ENCODE measurements at regions not wholly inside any gene's neighbourhood (a gene's known extent, or its start where the extent isn't known, plus 50 kb on each side); places are given as distances from the start of the nearest gene placed in this dataset.

- Histone ChIP-seq H3K4me1 (ENCODE audit: control insufficient read depth, insufficient read depth, low read depth, low read length) (no peaks in the 10 kb centered on the region), H2AK5ac (ENCODE audit: low read length, severe bottlenecking) (no peak overlapping the region), H3K18ac (ENCODE audit: low read depth in 1 of 2, low read length in 2 of 2) (no peak overlapping the region), H2BK5ac (ENCODE audit: low read depth, low read length, poor library complexity, severe bottlenecking) (no peak overlapping the region), H3K14ac (ENCODE audit: low read length in 2 of 2) (no peak overlapping the region), H3K9ac (ENCODE audit: low read length) (peak overlapping the region; percentile 67), H2BK12ac (ENCODE audit: low read length in 2 of 2) (no peak overlapping the region), H4K8ac (ENCODE audit: low read length) (no peak overlapping the region), H3K9me3 (ENCODE audit: control insufficient read depth, low read length) (peaks cover 11% of the 10 kb centered on the region), H4K91ac (ENCODE audit: low read length) (no peak overlapping the region), H3K27me3 (ENCODE audit: control insufficient read depth in 1 of 2, insufficient read depth in 1 of 2, low read length in 2 of 2) (no peaks in the 10 kb centered on the region), H2BK15ac (ENCODE audit: low read depth, poor library complexity, severe bottlenecking) (no peak overlapping the region), H2AFZ (ENCODE audit: low read depth, low read length) (no peak overlapping the region), H3K79me1 (replicated peaks; ENCODE audit: low read length, poor library complexity, severe bottlenecking) (no peaks in the 10 kb centered on the region), H3K4me3 (ENCODE audit: insufficient read depth in 1 of 2, low read depth in 1 of 2, low read length in 2 of 2) (peak overlapping the region in 1 of 2 experiments; percentile 54), H2BK120ac (ENCODE audit: low read depth, low read length) (no peak overlapping the region), H3K4me2 (ENCODE audit: low read length, poor library complexity, severe bottlenecking) (no peak overlapping the region), H3K36me3 (ENCODE audit: control insufficient read depth in 1 of 2, insufficient read depth in 2 of 2, low read depth in 1 of 2, low read length in 2 of 2) (no peaks in the 10 kb centered on the region), H3K4ac (ENCODE audit: low read depth in 1 of 2, low read length in 2 of 2) (no peak overlapping the region), H3K27ac (ENCODE audit: low read length, poor library complexity, severe bottlenecking) (peak overlapping the region; percentile 26), H3K23ac (ENCODE audit: low read length in 2 of 2) (no peak overlapping the region)
- no peak for DNase-seq
- WGBS, result 68% methylated on average over 3 of the region's 4 CpGs
Observed at GRCh38 chr3:164450276-164450905, 627.9 kb downstream of the SI start.

GRCh38 chr3:164419220-164419619, 659.1 kb downstream of the SI start:
- no peaks in the 10 kb centered on the region for H3K79me1 ChIP-seq (replicated peaks; ENCODE audit: low read length, poor library complexity, severe bottlenecking)

DNA sequence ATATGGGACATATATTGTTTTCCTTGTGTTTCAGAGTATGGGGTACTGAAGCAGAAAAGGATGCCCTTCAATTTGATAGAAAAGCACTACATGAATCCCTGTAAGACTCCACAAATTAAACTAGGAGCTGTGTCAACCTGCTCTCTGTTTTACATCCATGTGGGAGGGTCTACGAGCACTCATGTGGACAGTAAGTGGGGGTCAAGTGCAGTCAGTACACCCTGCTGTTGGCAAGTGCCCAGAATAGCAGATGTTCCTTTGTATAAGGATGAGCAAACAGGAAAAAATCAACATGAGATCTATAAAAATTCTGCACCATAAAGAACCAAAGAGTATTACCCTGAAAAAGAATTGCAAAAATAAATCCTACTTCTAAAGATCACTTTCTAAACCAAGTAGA, 659.9 kb downstream of the SI start:
- Histone ChIP-seq H2BK5ac (ENCODE audit: low read depth, low read length, poor library complexity, severe bottlenecking) (no peak overlapping the region), H4K8ac (ENCODE audit: low read length) (no peak overlapping the region), H4K91ac (ENCODE audit: low read length) (no peak overlapping the region), H3K4me2 (ENCODE audit: low read length, poor library complexity, severe bottlenecking) (no peak overlapping the region), H3K27me3 (ENCODE audit: control insufficient read depth in 1 of 2, insufficient read depth in 1 of 2, low read length in 2 of 2) (no peaks in the 10 kb centered on the region), H2AK5ac (ENCODE audit: low read length, severe bottlenecking) (no peak overlapping the region), H2BK120ac (ENCODE audit: low read depth, low read length) (no peak overlapping the region), H3K79me1 (replicated peaks; ENCODE audit: low read length, poor library complexity, severe bottlenecking) (no peaks in the 10 kb centered on the region), H2BK12ac (ENCODE audit: low read length in 2 of 2) (no peak overlapping the region), H2BK15ac (ENCODE audit: low read depth, poor library complexity, severe bottlenecking) (no peak overlapping the region), H3K27ac (ENCODE audit: low read length, poor library complexity, severe bottlenecking) (no peak overlapping the region), H3K36me3 (ENCODE audit: control insufficient read depth in 1 of 2, insufficient read depth in 2 of 2, low read depth in 1 of 2, low read length in 2 of 2) (no peaks in the 10 kb centered on the region), H2AFZ (ENCODE audit: low read depth, low read length) (no peak overlapping the region), H3K9me3 (ENCODE audit: control insufficient read depth, low read length) (no peaks in the 10 kb centered on the region), H3K4me1 (ENCODE audit: control insufficient read depth, insufficient read depth, low read depth, low read length) (peaks cover 1% of the 10 kb centered on the region), H3K4ac (ENCODE audit: low read depth in 1 of 2, low read length in 2 of 2) (no peak overlapping the region), H3K18ac (ENCODE audit: low read depth in 1 of 2, low read length in 2 of 2) (no peak overlapping the region), H3K14ac (ENCODE audit: low read length in 2 of 2) (no peak overlapping the region), H3K4me3 (ENCODE audit: insufficient read depth in 1 of 2, low read depth in 1 of 2, low read length in 2 of 2) (no peak overlapping the region), H3K9ac (ENCODE audit: low read length) (no peak overlapping the region), H3K23ac (ENCODE audit: low read length in 2 of 2) (no peak overlapping the region)
- peak; percentile 20 for DNase-seq
- WGBS, result 33% methylated on average over 1 of the region's 1 CpG

More at GRCh38 chr3:164419220-164419619, 659.1 kb downstream of the SI start:
- Histone ChIP-seq H3K4ac (ENCODE audit: low read depth in 1 of 2, low read length in 2 of 2) (no peak overlapping the region), H3K4me2 (ENCODE audit: low read length, poor library complexity, severe bottlenecking) (no peak overlapping the region), H3K18ac (ENCODE audit: low read depth in 1 of 2, low read length in 2 of 2) (no peak overlapping the region), H4K8ac (ENCODE audit: low read length) (no peak overlapping the region), H3K9ac (ENCODE audit: low read length) (no peak overlapping the region), H3K36me3 (ENCODE audit: control insufficient read depth in 1 of 2, insufficient read depth in 2 of 2, low read depth in 1 of 2, low read length in 2 of 2) (no peaks in the 10 kb centered on the region), H3K9me3 (ENCODE audit: control insufficient read depth, low read length) (no peaks in the 10 kb centered on the region), H2BK12ac (ENCODE audit: low read length in 2 of 2) (no peak overlapping the region), H3K23ac (ENCODE audit: low read length in 2 of 2) (no peak overlapping the region), H2BK120ac (ENCODE audit: low read depth, low read length) (no peak overlapping the region), H2BK5ac (ENCODE audit: low read depth, low read length, poor library complexity, severe bottlenecking) (no peak overlapping the region), H2BK15ac (ENCODE audit: low read depth, poor library complexity, severe bottlenecking) (no peak overlapping the region), H4K91ac (ENCODE audit: low read length) (no peak overlapping the region), H3K4me1 (ENCODE audit: control insufficient read depth, insufficient read depth, low read depth, low read length) (peaks cover 1% of the 10 kb centered on the region), H2AK5ac (ENCODE audit: low read length, severe bottlenecking) (no peak overlapping the region), H3K14ac (ENCODE audit: low read length in 2 of 2) (no peak overlapping the region), H3K27me3 (ENCODE audit: control insufficient read depth in 1 of 2, insufficient read depth in 1 of 2, low read length in 2 of 2) (no peaks in the 10 kb centered on the region), H3K4me3 (ENCODE audit: insufficient read depth in 1 of 2, low read depth in 1 of 2, low read length in 2 of 2) (no peak overlapping the region), H2AFZ (ENCODE audit: low read depth, low read length) (no peak overlapping the region), H3K27ac (ENCODE audit: low read length, poor library complexity, severe bottlenecking) (no peak overlapping the region)
- no peak for DNase-seq
- WGBS, result no CpG with 5 or more reads among the region's 1 CpG

- Histone ChIP-seq H3K27me3 (ENCODE audit: control insufficient read depth in 1 of 2, insufficient read depth in 1 of 2, low read length in 2 of 2) (no peaks in the 10 kb centered on the region), H3K14ac (ENCODE audit: low read length in 2 of 2) (no peak overlapping the region), H2BK5ac (ENCODE audit: low read depth, low read length, poor library complexity, severe bottlenecking) (no peak overlapping the region), H3K9me3 (ENCODE audit: control insufficient read depth, low read length) (no peaks in the 10 kb centered on the region), H3K79me1 (replicated peaks; ENCODE audit: low read length, poor library complexity, severe bottlenecking) (no peaks in the 10 kb centered on the region), H3K23ac (ENCODE audit: low read length in 2 of 2) (no peak overlapping the region), H2BK12ac (ENCODE audit: low read length in 2 of 2) (no peak overlapping the region), H4K8ac (ENCODE audit: low read length) (no peak overlapping the region), H4K91ac (ENCODE audit: low read length) (no peak overlapping the region), H3K9ac (ENCODE audit: low read length) (no peak overlapping the region), H2AK5ac (ENCODE audit: low read length, severe bottlenecking) (no peak overlapping the region), H2AFZ (ENCODE audit: low read depth, low read length) (no peak overlapping the region), H2BK120ac (ENCODE audit: low read depth, low read length) (no peak overlapping the region), H3K36me3 (ENCODE audit: control insufficient read depth in 1 of 2, insufficient read depth in 2 of 2, low read depth in 1 of 2, low read length in 2 of 2) (no peaks in the 10 kb centered on the region), H2BK15ac (ENCODE audit: low read depth, poor library complexity, severe bottlenecking) (no peak overlapping the region), H3K27ac (ENCODE audit: low read length, poor library complexity, severe bottlenecking) (no peak overlapping the region), H3K4me1 (ENCODE audit: control insufficient read depth, insufficient read depth, low read depth, low read length) (peaks cover 1% of the 10 kb centered on the region), H3K4me3 (ENCODE audit: insufficient read depth in 1 of 2, low read depth in 1 of 2, low read length in 2 of 2) (no peak overlapping the region), H3K4ac (ENCODE audit: low read depth in 1 of 2, low read length in 2 of 2) (no peak overlapping the region), H3K18ac (ENCODE audit: low read depth in 1 of 2, low read length in 2 of 2) (no peak overlapping the region), H3K4me2 (ENCODE audit: low read length, poor library complexity, severe bottlenecking) (no peak overlapping the region)
- DNase-seq, result peak; percentile 21
Observed at GRCh38 chr3:164417955-164418354, 660.3 kb downstream of the SI start.

Data from mesenchymal stem cell (in vitro differentiated cells and primary cell).